HG03432 (cell line): ENCODE measurements at regions not wholly inside any gene's neighbourhood (a gene's known extent, or its start where the extent isn't known, plus 50 kb on each side); places are given as distances from the start of the nearest gene placed in this dataset.
A peak's percentile ranks its signal among the peaks of the same experiment; 100 is the strongest.
"Not testable (repeated sequence)": the region's sequence is repeated elsewhere in the genome, so short reads cannot be mapped to it uniquely, and the experiment has no call there.

ENCODE experiments used
- ATAC-seq: cut with Tn5 transposase; IDR thresholded peaks from one replicate; pipeline ENCODE4 v1.9.1; 2021; ENCODE audit warnings: mild to moderate bottlenecking, moderate library complexity; ENCODE audit not compliant: unreplicated experiment

GRCh38 chr7:113402482-113402881 is 284.1 kb upstream of the SMIM30 start:
- ATAC-seq = no peak

DNA sequence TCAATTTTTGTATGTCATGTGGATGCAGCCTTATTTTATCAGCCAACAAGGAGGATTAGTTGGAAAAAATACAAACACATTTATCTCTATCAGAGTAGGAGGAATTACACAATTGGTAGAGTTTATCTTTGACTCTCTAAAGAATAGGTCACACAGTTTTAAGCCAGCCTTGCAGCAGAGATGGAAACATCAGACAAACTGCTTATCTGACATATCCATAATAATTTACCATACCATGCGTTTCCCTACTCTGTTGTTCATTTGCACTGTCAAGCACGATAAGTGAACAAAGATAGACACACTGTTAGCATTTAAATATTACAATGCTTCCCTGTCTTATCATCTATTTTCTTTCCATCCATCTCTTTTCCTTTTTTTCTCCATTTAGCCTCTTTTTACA is 283.7 kb upstream of the SMIM30 start:
- no peak for ATAC-seq

- ATAC-seq = no peak
These were observed 276.5 kb upstream of the SMIM30 start for GRCh38 chr7:113394856-113395255.

DNA sequence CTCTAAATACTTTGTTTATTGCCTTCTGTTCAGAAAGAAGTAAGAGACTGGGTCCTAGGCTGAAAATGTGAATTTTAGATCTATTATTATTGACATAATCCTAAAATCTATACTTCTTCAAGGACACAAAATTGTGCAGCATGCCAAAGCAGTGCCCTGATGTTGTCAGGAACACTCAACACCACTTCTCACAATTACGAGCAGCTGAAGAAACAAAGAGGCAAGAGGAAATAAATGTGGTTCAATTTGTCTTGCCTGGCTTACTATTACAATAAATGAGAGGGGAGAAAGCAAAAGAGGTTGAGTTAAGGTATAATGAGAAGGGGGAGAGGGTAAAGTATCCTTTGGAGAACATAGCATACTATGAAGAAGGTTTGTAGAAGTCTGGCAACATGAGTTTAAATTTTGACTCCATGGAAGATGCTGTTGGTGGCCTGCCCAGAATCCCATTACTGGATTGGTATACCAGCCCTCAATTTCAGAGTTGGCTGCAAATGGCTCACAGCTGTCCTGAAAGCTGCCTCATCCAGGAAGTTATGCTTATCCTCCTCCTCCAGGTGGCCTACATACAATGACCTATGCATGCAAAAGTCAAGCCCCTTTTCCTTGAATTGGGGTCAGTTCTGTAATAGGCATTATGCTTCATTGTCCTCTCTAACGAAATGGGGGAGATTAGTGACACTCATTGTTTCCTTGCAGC is 274.6 kb upstream of the SMIM30 start:
- ATAC-seq = no peak

GRCh38 chr7:113392421-113392820 is 274.1 kb upstream of the SMIM30 start:
- no peak for ATAC-seq

GRCh38 chr7:113389112-113389646 is 270.8 kb upstream of the SMIM30 start:
- ATAC-seq = no peak

GRCh38 chr7:113383638-113384037 is 265.3 kb upstream of the SMIM30 start:
- ATAC-seq = no peak

DNA sequence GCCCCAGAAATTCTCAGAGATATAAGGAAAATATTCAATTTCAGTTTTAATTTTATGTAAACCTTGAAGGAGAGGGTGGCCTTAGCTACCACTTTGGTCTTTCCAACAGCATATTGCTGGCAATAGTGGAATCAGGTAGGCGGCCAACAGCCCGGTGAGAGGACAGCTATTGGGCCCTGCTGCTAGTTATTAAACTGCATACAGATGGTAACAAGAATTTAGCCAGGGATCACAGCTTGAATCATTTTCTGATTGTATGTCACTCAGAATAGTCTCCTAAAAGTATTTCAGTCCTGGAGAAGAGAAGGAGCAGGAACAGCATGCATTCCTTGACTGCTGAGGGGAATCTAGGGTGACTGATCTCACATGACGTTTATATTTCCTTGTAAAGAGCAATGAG is 261.4 kb upstream of the SMIM30 start:
- no peak for ATAC-seq

DNA sequence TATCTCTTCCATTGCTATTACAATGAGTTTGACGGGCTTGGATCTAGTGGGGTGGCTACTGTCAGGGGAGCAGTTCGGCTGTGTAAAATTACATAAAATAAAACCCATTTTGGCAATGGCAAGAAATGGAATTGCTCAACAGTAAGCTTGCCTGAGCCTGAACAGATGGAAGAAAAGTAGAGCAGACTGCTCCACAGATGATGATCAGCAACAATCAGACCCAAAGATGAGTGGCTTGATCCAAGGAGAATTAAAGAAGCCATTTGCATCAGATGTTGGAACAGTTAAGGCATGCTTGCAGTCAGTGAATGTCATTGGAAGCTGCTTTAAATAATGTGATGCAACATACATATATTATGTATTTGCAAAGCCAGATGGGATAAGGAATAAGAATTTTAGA is 256.6 kb upstream of the SMIM30 start:
- ATAC-seq = no peak

GRCh38 chr7:113373863-113374262 is 255.5 kb upstream of the SMIM30 start:
- no peak for ATAC-seq

DNA sequence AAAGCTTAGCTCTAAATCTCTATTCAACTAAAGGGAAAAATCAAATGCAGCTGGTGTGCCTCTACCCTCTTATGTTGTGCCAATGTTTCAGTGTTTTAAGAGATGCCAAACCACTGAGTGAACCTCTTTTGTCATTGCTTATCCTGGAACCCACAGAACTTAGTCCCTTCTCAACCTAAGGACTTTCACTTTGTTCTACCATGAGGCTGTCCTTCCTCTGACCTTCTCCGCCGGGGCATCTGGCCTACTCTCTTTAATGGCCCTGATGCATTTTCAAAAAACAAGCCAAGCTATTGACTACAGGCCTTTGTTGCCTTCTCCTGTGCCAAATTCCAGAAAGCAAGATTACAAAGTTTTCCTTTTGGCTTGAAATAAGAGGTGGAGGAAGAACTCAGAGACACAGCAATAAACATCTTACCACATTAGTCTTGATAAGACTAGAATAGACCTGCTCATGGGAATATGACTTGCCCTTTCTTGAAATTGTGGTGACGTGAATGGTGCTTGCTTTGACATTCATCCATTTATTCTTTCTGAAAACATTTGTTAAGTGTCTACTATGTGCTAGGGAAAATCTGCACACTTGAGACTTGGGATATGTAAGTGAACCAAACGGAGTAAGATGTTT is 253.2 kb upstream of the SMIM30 start:
- no peak for ATAC-seq

GRCh38 chr7:113370910-113371309 is 252.6 kb upstream of the SMIM30 start:
- no peak for ATAC-seq

DNA sequence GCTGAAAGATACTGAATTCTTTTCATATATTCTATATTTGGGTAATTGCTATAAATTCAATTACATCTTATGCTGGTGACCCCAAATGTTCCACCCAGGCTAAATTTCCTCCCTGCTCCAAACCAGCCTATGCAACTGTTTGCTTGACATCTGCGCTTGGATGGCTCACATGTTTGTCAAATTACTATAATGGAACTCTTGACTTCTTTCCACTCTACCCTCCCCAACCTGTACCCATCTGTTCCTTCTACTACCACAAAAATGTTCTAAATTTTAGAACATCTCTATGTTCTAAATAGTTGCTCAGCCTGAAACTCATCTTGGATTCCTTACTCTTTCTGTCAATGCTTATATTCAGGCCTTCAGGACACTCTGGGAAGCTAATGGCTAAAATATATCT is 249.9 kb upstream of the SMIM30 start:
- no peak for ATAC-seq

DNA sequence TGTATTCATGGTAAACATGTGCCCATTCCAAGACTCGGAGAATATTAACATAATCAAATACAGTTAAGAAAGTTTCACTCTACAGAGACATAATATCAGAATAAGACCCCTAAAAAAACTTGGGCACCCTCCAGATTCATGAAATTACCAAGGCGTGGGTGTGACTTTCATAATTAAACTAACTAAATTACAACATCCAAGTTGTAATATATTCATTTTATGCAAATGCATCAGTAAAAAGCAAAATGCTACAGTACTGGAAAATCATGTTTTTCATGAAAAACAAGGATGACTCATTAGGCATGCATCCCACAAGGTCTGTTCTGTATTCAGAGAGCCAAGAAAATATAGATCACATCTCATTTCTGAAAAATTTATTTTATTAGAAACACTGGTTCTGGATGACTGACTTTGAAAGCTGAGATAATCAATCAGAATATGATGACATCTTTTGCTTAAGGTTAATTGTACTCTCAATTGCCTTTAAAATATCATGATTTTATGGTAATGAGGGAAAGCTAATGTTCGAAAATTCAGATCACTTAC is 248.8 kb upstream of the SMIM30 start:
- ATAC-seq = no peak

DNA sequence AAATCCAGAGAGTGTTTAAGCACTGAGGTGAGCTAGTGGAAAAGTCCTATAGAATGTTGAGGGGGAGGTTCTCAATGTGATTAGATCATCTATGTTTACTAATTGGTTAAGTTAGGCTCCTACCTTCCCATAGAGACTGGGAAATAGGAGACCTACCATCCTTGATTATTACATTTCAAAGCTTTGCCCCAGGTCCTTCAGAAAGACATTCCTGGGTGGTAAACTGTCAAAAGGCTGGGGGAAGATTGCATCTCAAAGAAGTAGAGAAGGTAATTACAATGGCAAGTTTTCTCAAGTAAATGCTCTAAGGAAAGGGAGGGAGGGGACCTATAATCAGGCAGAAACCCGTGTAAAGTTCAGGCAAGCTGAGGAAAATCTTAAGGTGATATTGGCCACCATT is 247.8 kb upstream of the SMIM30 start:
- no peak for ATAC-seq

GRCh38 chr7:113349339-113349738 is 231.0 kb upstream of the SMIM30 start:
- ATAC-seq = no peak

DNA sequence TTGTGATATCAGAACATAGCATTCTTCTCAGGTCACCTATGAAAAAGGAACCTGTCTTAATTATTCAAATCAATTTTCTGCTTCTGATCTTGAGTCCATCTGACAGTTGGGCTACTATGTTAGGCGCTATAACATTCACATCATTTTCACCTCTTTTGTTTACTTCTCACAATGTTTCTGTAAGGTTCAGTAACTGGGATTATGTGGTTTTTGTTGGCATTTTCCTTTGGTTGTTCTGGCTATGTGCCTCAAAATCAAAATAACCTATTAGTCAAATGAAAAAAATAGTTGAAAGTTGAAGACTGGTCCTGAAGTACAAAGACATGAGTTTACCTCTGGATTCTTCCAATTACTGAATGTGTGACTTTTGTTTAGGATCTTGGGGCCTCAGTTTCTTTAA is 221.3 kb upstream of the SMIM30 start:
- no peak for ATAC-seq

- ATAC-seq = peak; percentile 87
These were observed 219.8 kb upstream of the SMIM30 start for GRCh38 chr7:113338071-113338696.

DNA sequence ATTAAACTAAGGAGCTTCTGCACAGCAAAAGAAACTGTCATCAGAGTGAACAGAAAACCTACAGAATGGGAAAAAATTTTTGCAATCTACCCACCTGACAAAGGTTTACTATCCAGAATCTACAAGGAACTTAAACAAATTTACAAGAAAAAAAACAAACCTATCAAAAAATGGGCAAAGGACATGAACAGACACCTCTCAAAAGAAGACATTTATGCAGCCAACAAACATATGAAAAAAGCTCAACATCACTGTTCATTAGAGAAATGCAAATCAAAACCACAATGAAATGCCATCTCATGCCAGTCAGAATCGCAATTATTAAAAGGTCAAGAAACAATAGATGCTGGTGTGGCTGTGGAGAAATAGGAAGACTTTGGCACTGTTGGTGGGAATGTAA is 218.5 kb upstream of the SMIM30 start:
- not testable (repeated sequence) for ATAC-seq

DNA sequence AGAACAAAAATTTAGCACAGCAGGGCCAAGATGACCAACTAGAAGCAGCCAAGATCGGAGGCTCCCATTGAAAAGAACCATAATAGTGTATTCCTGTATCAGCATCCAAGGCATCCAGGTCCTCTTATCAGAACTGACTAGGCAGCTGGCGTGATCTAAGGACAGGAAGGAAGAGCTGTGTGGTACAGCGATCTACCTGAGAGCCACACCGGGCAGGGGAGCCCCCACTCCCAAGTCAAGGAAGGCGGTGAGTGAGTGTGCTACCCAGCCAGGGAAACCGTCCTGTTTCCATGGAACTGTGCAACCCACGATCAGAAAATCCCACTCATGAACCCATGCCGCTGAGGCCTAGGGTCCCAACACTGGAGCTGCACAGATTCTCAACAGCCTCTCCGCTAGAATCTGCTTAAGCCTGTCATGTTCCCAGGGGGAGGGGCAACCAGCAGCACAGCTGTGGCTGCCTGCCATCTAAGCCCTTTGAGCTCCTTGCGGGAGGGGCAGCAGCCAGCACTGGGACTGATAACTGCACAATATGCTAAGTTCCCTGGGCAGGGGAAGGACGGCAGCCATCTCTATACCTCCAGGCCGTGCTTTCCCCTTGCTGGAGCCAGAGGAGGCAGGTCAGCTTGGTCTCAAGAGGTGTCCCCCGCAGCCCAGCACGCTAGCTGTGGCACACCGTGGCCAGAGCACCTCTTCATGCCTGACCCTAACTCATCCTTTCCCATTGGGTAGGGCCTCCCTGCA is 213.0 kb upstream of the SMIM30 start:
- no peak for ATAC-seq

DNA sequence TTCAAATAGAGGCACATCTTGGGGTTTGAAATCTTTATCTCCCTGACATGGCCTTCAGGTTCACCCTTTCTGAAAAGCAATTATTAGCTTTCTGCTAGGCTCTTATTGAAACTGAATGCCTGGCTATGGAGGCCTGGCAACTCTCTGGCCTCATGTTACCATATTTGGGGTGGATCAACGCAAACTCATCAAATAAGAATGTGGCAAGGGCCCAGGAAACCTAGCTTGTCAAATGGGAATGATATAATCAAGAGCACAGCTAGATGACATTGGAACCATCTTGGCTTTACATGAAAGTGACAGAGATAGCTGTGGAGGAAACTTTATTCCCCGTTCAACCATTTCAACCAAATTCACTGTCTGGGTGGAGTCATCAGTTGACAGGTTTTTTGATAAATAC is 202.8 kb upstream of the SMIM30 start:
- ATAC-seq = no peak
